Heart right ventricle (tissue), 16 donors: ENCODE measurements at regions not wholly inside any gene's neighbourhood (a gene's known extent, or its start where the extent isn't known, plus 50 kb on each side); places are given as distances from the start of the nearest gene placed in this dataset.

ENCODE experiments used
- ATAC-seq, 8 donors: fragments of 200-7000 bp; cut with Tn5 transposase; one replicate each; pipeline ENCODE4 v1.9.1; 2020; ENCODE audit warnings: mild to moderate bottlenecking in 8 of 8, moderate library complexity in 8 of 8, moderate number of reproducible peaks in 1 of 8
- DNase-seq, 2 donors: peaks; one replicate each; pipeline ENCODE4 v3.0.0-alpha.2; 2020
- H3K27ac ChIP-seq, 10 donors: fragments of 200-600 bp; sonication (generic) in 2 of 10; one replicate each; pipeline versions ENCODE4 v1.5.0 to v1.8.0; 2020 to 2022; ENCODE audit warnings: mild to moderate bottlenecking in 3 of 10
- H3K27me3 ChIP-seq, 7 donors: fragments of 200-600 bp; one replicate each; pipeline ENCODE4 v1.8.0; 2021 to 2022; ENCODE audit warnings: mild to moderate bottlenecking in 2 of 7
- H3K36me3 ChIP-seq, 9 donors: fragments of 200-600 bp; sonication (generic) in 1 of 9; one replicate each; pipeline versions ENCODE4 v1.5.0 to v1.8.0; 2020 to 2022; ENCODE audit warnings: mild to moderate bottlenecking in 2 of 9
- H3K4me1 ChIP-seq, 9 donors: fragments of 200-600 bp; sonication (generic) in 1 of 9; one replicate each; pipeline versions ENCODE4 v1.5.0 to v1.8.0; 2020 to 2022; ENCODE audit warnings: mild to moderate bottlenecking in 4 of 9
- H3K4me3 ChIP-seq, 10 donors: fragments of 200-600 bp; sonication (generic) in 2 of 10; one replicate each; pipeline versions ENCODE4 v1.5.0 to v1.8.0; 2020 to 2022; ENCODE audit warnings: mild to moderate bottlenecking in 7 of 10, moderate library complexity in 2 of 10
- H3K9me3 ChIP-seq, 11 donors: fragments of 200-600 bp in 10 of 11; sonication (generic) in 2 of 11; one replicate each; pipeline versions ENCODE4 v1.5.0 to v1.8.0; 2013 to 2022; ENCODE audit warnings: mild to moderate bottlenecking in 2 of 11, control low read depth in 1 of 11, moderate library complexity in 1 of 11
- CTCF ChIP-seq, 9 donors: fragments of 200-600 bp; sonication (generic) in 2 of 9; IDR thresholded peaks; one replicate each; pipeline versions ENCODE4 v1.5.0 to v1.8.0; 2021 to 2022; ENCODE audit warnings: antibody characterized with exemption in 9 of 9, mild to moderate bottlenecking in 5 of 9, moderate library complexity in 1 of 9
- WGBS, 2 donors: extraction: QIAGEN DNeasy Blood & Tissue Kit; methylation state at CpG; one replicate each; pipeline ENCODE4 v1.1.7; 2013; ENCODE audit warnings: inconsistent platforms in 1 of 2; 5-methylcytosine and 5-hydroxymethylcytosine counted together
- intact Hi-C, 10 donors: fragments of 100-400 bp; cut with DNase I; formaldehyde crosslinking; loops; one replicate each; pipeline versions ENCODE4 v1.11.1 to v1.14.2; 2022
- donor health status: Arrhythmogenic right ventricular cardiomyopathy.
- donor health status: ischemic (EF 13 %, LVEDD 7.1; RV severe dilation, severe dysfunction).
- donor health status: healthy with polysubstance abuse.
- donor health status: DM: no; HTN: yes; CAD: no.
- donor health status: DM: no; HTN: no; CAD: no.
- donor health status: ischemic (EF 25% LVEDD 6.9; RV normal size, moderate dysfunction).
- donor health status: ischemic (EF 25% LVEDD 5.7; RV mildly dilated, moderate dysfunction).
- donor health status: healthy.
- donor health status: DM: yes; HTN: yes; CAD: no.
- donor health status: Ischemic cardiomyopathy.
- donor health status: ischemic (EF 35%, LVEDD 5.7; RV mildly dilated, moderate dysfunction).
- donor health status: nonischemic (EF 11% LVEDD 7.7; RV severe dilation, severe dysfunction).
- donor health status: DM: yes; HTN: yes; CAD: no.
- donor health status: PGD.
- donor health status: ischemic (EF 29% LVEDD 5.4; RV normal size, mild dysfunction).
- donor health status: nonischemic (EF 23%, LVEDD 6.1; RV moderate dilation, normal function).

GRCh38 chr9:12889402-12890106 lies 114.7 kb downstream of the LURAP1L start:
- TF ChIP-seq CTCF (IDR thresholded peaks at IDR 0.05) = no peak
- Histone ChIP-seq H3K4me3 (no peak overlapping the region), H3K9me3 (peaks cover 0 to 34% (median 6%) of the 10 kb centered on the region in 11 donors), H3K36me3 (no peaks in the 10 kb centered on the region), H3K27ac (no peak overlapping the region), H3K27me3 (no peaks in the 10 kb centered on the region), H3K4me1 (no peaks in the 10 kb centered on the region)
- 91 to 94% methylated on average over 2 of the region's 2 CpGs for WGBS, 2 donors
- intact Hi-C loops = loop anchor here in 7 of 10 donors (5.0 to 10.0 kb wide), 7 partner anchors 55 to 203 kb away; no protein-coding TSS in a partner anchor
- no peak for DNase-seq
- ATAC-seq = no peak

GRCh38 chr9:12891588-12891987 lies 116.8 kb downstream of the LURAP1L start:
- TF ChIP-seq CTCF (IDR thresholded peaks at IDR 0.05) = no peak
- Histone ChIP-seq H3K9me3 (peaks cover 0 to 39% (median 6%) of the 10 kb centered on the region in 11 donors), H3K27ac (no peak overlapping the region), H3K4me3 (no peak overlapping the region), H3K4me1 (no peaks in the 10 kb centered on the region), H3K36me3 (no peaks in the 10 kb centered on the region), H3K27me3 (no peaks in the 10 kb centered on the region)
- ATAC-seq (no peak), DNase-seq (no peak)
- intact Hi-C loops = no loop called here
- 97 to 99% methylated on average over 1 of the region's 1 CpG for WGBS, 2 donors

GRCh38 chr9:12903316-12903715 lies 128.5 kb downstream of the LURAP1L start:
- Histone ChIP-seq H3K9me3 (peaks cover 0 to 23% (median 5%) of the 10 kb centered on the region in 11 donors), H3K27ac (no peak overlapping the region), H3K4me3 (no peak overlapping the region), H3K27me3 (no peaks in the 10 kb centered on the region), H3K36me3 (no peaks in the 10 kb centered on the region), H3K4me1 (no peaks in the 10 kb centered on the region)
- ATAC-seq = no peak
- 90 to 94% methylated on average over 2 of the region's 2 CpGs for WGBS, 2 donors
- no peak for DNase-seq
- TF ChIP-seq CTCF (IDR thresholded peaks at IDR 0.05) = no peak
- intact Hi-C loops = no loop called here

GRCh38 chr9:12904261-12905000 lies 129.6 kb downstream of the LURAP1L start:
- TF ChIP-seq CTCF (IDR thresholded peaks at IDR 0.05) = no peak
- no peak for ATAC-seq
- no peak for DNase-seq
- H3K9me3 ChIP-seq = peaks cover 0 to 14% (median under 1%) of the 10 kb centered on the region in 11 donors
- H3K4me3 ChIP-seq = no peak overlapping the region
- no peaks in the 10 kb centered on the region for H3K36me3 ChIP-seq
- WGBS, 2 donors = 87 to 94% methylated on average over 2 of the region's 2 CpGs
- H3K27ac ChIP-seq = no peak overlapping the region
- no peaks in the 10 kb centered on the region for H3K4me1 ChIP-seq
- no peaks in the 10 kb centered on the region for H3K27me3 ChIP-seq
- intact Hi-C loops = no loop called here
